Liver (tissue), 7 donors: ENCODE measurements at regions not wholly inside any gene's neighbourhood (a gene's known extent, or its start where the extent isn't known, plus 50 kb on each side); places are given as distances from the start of the nearest gene placed in this dataset.

Source experiments
- DNase-seq: peaks from one replicate; pipeline ENCODE4 v3.0.0-alpha.2; 2017; ENCODE audit warnings: low spot score
- H3K27ac ChIP-seq, 2 donors: one replicate each; pipeline ENCODE4 v1.7.0; 2013; ENCODE audit warnings: inconsistent platforms in 2 of 2, low read length in 2 of 2, control low read depth in 1 of 2, low read depth in 1 of 2, mild to moderate bottlenecking in 1 of 2
- H3K27me3 ChIP-seq, 4 donors: one replicate each; pipeline versions ENCODE4 v1.6.1 to v1.7.0; 2013; ENCODE audit warnings: low read length in 3 of 4, inconsistent platforms in 1 of 4, mild to moderate bottlenecking in 1 of 4, moderate library complexity in 1 of 4; ENCODE audit not compliant: control insufficient read depth in 4 of 4, insufficient read depth in 4 of 4
- H3K36me3 ChIP-seq, 4 donors: one replicate each; pipeline versions ENCODE4 v1.6.1 to v1.7.0; 2013; ENCODE audit warnings: low read length in 3 of 4, mild to moderate bottlenecking in 3 of 4, low read depth in 1 of 4, moderate library complexity in 1 of 4; ENCODE audit not compliant: control insufficient read depth in 4 of 4, insufficient read depth in 3 of 4
- H3K4me1 ChIP-seq, 4 donors: one replicate each; pipeline versions ENCODE4 v1.6.1 to v1.7.0; 2013; ENCODE audit warnings: low read length in 3 of 4, mild to moderate bottlenecking in 3 of 4, moderate library complexity in 1 of 4; ENCODE audit not compliant: control insufficient read depth in 4 of 4, insufficient read depth in 4 of 4
- H3K4me3 ChIP-seq, 3 donors: one replicate each; pipeline versions ENCODE4 v1.6.1 to v1.7.0; 2013; ENCODE audit warnings: low read length in 3 of 3, control low read depth in 1 of 3, low read depth in 1 of 3, mild to moderate bottlenecking in 1 of 3
- H3K9ac ChIP-seq, 2 donors: one replicate each; pipeline ENCODE4 v1.7.0; 2013; ENCODE audit warnings: low read length in 2 of 2, mild to moderate bottlenecking in 2 of 2, moderate library complexity in 2 of 2, control low read depth in 1 of 2, low read depth in 1 of 2
- H3K9me3 ChIP-seq, 4 donors: one replicate each; pipeline versions ENCODE4 v1.6.1 to v1.7.0; 2013; ENCODE audit warnings: low read length in 3 of 4; ENCODE audit not compliant: control insufficient read depth in 4 of 4
- EGR1 ChIP-seq, 2 donors: IDR thresholded peaks; 2 replicates each; pipeline ENCODE4 v1.6.1; 2016 to 2018; ENCODE audit warnings: antibody characterized with exemption in 2 of 2, low read depth in 2 of 2
- FOXA1 ChIP-seq: IDR thresholded peaks from 2 replicates; pipeline ENCODE4 v1.6.1; 2016; ENCODE audit warnings: antibody characterized with exemption
- GABPA ChIP-seq, 2 donors: IDR thresholded peaks in 1 of 2; conservative IDR thresholded peaks in 1 of 2; 2 replicates each; pipeline ENCODE4 v1.6.1; 2016; ENCODE audit warnings: antibody characterized with exemption in 2 of 2, mild to moderate bottlenecking in 1 of 2, moderate library complexity in 1 of 2
- JUND ChIP-seq, 2 donors: IDR thresholded peaks; 2 replicates each; pipeline ENCODE4 v1.6.1; 2016; ENCODE audit warnings: antibody characterized with exemption in 2 of 2
- NR2F2 ChIP-seq: IDR thresholded peaks from 2 replicates; pipeline ENCODE4 v1.6.1; 2016; ENCODE audit warnings: antibody characterized with exemption
- RAD21 ChIP-seq, 2 donors: IDR thresholded peaks; 2 replicates each; pipeline ENCODE4 v1.6.1; 2016; ENCODE audit warnings: antibody characterized with exemption in 2 of 2, mild to moderate bottlenecking in 2 of 2
- TAF1 ChIP-seq: conservative IDR thresholded peaks from 2 replicates; pipeline ENCODE4 v1.6.1; 2016; ENCODE audit warnings: antibody characterized with exemption, mild to moderate bottlenecking
- WGBS: extraction: QIAGEN DNeasy Blood & Tissue Kit; methylation state at CpG from one replicate; pipeline ENCODE4 v1.1.7; 2013; 5-methylcytosine and 5-hydroxymethylcytosine counted together
- TF ChIP-seq, protein P1 (sequence below): IDR thresholded peaks from 2 replicates; pipeline ENCODE4 v1.6.1; 2016; ENCODE audit warnings: antibody characterized with exemption
- TF ChIP-seq, protein P2 (sequence below): IDR thresholded peaks from 2 replicates; pipeline ENCODE4 v1.6.1; 2016; ENCODE audit warnings: antibody characterized with exemption
- TF ChIP-seq, protein P3 (sequence below): IDR thresholded peaks from 2 replicates; pipeline ENCODE4 v1.6.1; 2016; ENCODE audit warnings: antibody characterized with exemption
- TF ChIP-seq, protein P4 (sequence below): IDR thresholded peaks from 2 replicates; pipeline ENCODE4 v1.6.1; 2016; ENCODE audit warnings: antibody characterized with exemption, mild to moderate bottlenecking
- donor health status: healthy.
- donor health status: healthy.
- donor health status: healthy.
- donor health status: healthy.

DNA sequence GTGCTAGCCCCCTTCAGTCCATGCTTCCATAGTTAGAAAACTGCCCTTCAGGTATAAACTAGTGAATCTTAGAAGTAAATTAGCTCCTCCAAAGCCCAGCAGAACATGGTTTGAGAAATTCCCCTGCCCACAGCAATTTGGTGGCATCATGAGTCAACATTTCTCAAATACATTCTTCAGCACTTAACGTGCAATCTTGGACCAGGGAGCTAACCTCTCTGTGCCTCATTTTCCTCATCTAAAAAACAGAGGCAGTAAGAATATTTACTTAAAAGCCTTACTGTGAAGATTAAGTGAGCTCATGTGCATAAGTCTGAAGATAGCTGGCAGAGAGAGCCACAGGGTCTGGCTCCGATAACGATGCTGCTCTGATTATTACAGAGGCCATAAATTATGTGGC is 800.7 kb upstream of the AMELY start:
- Histone ChIP-seq H3K27me3 (no peaks in the 10 kb centered on the region), H3K4me3 (no peak overlapping the region), H3K9me3 (no peaks in the 10 kb centered on the region), H3K27ac (no peak overlapping the region), H3K9ac (no peak overlapping the region), H3K4me1 (no peaks in the 10 kb centered on the region), H3K36me3 (no peaks in the 10 kb centered on the region)
- no peak for DNase-seq
- 89% methylated on average over 3 of the region's 3 CpGs for WGBS
- TF ChIP-seq TAF1: no peak

DNA sequence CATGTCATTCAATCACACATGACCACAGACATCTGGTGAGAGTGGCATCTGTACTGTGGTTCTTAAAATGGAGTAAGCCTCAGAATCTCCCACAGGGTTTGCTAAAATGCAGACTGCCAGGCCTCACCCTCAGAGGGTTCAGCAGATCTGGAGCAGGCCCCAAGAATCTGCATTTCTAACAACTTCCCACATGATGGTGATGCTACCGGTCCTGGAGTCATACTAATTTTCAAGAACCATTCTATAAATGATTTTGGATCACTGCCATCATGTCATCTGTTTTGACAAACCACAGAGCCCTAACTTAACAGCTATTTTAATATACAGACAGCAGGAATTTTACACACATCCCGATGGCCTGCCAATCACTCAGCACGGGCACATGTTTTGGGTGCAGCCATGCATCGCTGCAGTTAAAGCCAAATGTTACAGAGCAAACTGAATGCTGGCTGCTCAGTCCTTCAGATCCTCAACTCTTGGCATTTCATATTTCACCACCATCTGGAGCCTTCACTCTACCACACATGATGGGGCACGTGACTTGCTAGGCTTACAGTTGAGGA is 792.1 kb upstream of the AMELY start:
- TF ChIP-seq GABPA (IDR thresholded peaks at IDR 0.05 in 1 of 2, conservative IDR thresholded peaks at IDR 0.05 in 1 of 2): no peak
- peaks cover 0 to 8% (median 0%) of the 10 kb centered on the region in 4 donors for H3K4me1 ChIP-seq
- WGBS: 87% methylated on average over 5 of the region's 5 CpGs

DNA sequence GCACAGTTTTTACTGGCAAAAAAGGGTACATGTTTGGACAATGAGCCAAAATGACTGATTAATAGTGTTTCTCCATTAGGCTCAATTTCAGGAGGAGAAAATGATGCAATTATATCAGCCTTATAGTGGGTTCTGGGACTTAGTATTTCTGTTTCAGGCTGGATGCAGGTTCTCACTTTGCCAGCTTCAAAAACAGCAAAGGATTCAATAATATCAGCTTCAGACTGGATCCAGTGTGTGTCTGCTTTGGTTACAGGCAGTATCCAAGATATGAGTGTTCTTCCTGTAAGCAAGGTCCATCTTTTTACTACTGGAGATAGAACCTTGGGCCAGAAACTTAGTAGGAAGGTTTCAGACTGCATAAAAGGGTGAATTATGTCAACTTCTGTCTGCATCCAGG is 790.9 kb upstream of the AMELY start:
- Histone ChIP-seq H3K4me1 (peaks cover 0 to 8% (median 0%) of the 10 kb centered on the region in 4 donors), H3K36me3 (no peaks in the 10 kb centered on the region), H3K4me3 (no peak overlapping the region), H3K27me3 (no peaks in the 10 kb centered on the region), H3K9me3 (no peaks in the 10 kb centered on the region), H3K27ac (no peak overlapping the region), H3K9ac (no peak overlapping the region)
- no peak for TF ChIP-seq NR2F2
- TF ChIP-seq, protein P1, sequence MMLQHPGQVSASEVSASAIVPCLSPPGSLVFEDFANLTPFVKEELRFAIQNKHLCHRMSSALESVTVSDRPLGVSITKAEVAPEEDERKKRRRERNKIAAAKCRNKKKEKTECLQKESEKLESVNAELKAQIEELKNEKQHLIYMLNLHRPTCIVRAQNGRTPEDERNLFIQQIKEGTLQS: no peak
- TF ChIP-seq EGR1 (IDR thresholded peaks at IDR 0.05; ENCODE audit: low read depth in 2 of 2): no peak
- TF ChIP-seq, protein P2, sequence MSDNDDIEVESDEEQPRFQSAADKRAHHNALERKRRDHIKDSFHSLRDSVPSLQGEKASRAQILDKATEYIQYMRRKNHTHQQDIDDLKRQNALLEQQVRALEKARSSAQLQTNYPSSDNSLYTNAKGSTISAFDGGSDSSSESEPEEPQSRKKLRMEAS: no peak
- no peak for TF ChIP-seq RAD21 (IDR thresholded peaks at IDR 0.05)
- no peak for TF ChIP-seq JUND (IDR thresholded peaks at IDR 0.05)
- no peak for TF ChIP-seq FOXA1
- TF ChIP-seq, protein P3, sequence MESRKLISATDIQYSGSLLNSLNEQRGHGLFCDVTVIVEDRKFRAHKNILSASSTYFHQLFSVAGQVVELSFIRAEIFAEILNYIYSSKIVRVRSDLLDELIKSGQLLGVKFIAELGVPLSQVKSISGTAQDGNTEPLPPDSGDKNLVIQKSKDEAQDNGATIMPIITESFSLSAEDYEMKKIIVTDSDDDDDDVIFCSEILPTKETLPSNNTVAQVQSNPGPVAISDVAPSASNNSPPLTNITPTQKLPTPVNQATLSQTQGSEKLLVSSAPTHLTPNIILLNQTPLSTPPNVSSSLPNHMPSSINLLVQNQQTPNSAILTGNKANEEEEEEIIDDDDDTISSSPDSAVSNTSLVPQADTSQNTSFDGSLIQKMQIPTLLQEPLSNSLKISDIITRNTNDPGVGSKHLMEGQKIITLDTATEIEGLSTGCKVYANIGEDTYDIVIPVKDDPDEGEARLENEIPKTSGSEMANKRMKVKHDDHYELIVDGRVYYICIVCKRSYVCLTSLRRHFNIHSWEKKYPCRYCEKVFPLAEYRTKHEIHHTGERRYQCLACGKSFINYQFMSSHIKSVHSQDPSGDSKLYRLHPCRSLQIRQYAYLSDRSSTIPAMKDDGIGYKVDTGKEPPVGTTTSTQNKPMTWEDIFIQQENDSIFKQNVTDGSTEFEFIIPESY: no peak
- TF ChIP-seq, protein P4, sequence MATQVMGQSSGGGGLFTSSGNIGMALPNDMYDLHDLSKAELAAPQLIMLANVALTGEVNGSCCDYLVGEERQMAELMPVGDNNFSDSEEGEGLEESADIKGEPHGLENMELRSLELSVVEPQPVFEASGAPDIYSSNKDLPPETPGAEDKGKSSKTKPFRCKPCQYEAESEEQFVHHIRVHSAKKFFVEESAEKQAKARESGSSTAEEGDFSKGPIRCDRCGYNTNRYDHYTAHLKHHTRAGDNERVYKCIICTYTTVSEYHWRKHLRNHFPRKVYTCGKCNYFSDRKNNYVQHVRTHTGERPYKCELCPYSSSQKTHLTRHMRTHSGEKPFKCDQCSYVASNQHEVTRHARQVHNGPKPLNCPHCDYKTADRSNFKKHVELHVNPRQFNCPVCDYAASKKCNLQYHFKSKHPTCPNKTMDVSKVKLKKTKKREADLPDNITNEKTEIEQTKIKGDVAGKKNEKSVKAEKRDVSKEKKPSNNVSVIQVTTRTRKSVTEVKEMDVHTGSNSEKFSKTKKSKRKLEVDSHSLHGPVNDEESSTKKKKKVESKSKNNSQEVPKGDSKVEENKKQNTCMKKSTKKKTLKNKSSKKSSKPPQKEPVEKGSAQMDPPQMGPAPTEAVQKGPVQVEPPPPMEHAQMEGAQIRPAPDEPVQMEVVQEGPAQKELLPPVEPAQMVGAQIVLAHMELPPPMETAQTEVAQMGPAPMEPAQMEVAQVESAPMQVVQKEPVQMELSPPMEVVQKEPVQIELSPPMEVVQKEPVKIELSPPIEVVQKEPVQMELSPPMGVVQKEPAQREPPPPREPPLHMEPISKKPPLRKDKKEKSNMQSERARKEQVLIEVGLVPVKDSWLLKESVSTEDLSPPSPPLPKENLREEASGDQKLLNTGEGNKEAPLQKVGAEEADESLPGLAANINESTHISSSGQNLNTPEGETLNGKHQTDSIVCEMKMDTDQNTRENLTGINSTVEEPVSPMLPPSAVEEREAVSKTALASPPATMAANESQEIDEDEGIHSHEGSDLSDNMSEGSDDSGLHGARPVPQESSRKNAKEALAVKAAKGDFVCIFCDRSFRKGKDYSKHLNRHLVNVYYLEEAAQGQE: no peak
- TF ChIP-seq TAF1: no peak
- DNase-seq: no peak

More for the DNA sequence above, 792.1 kb upstream of the AMELY start:
- H3K36me3 ChIP-seq: no peaks in the 10 kb centered on the region
- no peak for DNase-seq
- no peak overlapping the region for H3K4me3 ChIP-seq
- H3K27me3 ChIP-seq: no peaks in the 10 kb centered on the region
- no peak overlapping the region for H3K9ac ChIP-seq
- H3K9me3 ChIP-seq: no peaks in the 10 kb centered on the region
- H3K27ac ChIP-seq: no peak overlapping the region
